GM19035 (cell line): ENCODE measurements at regions not wholly inside any gene's neighbourhood (a gene's known extent, or its start where the extent isn't known, plus 50 kb on each side); places are given as distances from the start of the nearest gene placed in this dataset.
"Not testable (repeated sequence)": the region's sequence is repeated elsewhere in the genome, so short reads cannot be mapped to it uniquely, and the experiment has no call there.

Source experiments
- ATAC-seq: cut with Tn5 transposase; IDR thresholded peaks from one replicate; pipeline ENCODE4 v1.9.1; 2021; ENCODE audit not compliant: unreplicated experiment

GRCh38 chr3:10109-10996, 186.2 kb upstream of the CHL1 start:
- not testable (repeated sequence) for ATAC-seq

- ATAC-seq, result no peak
These were observed 184.8 kb upstream of the CHL1 start for GRCh38 chr3:11734-12133.

GRCh38 chr3:14652-15051, 181.9 kb upstream of the CHL1 start:
- ATAC-seq, result no peak

GRCh38 chr3:16366-16765, 180.2 kb upstream of the CHL1 start:
- no peak for ATAC-seq

- ATAC-seq, result no peak
These were observed 176.1 kb upstream of the CHL1 start for GRCh38 chr3:20421-20820.

- ATAC-seq, result no peak
These were observed 172.6 kb upstream of the CHL1 start for GRCh38 chr3:24006-24405.

- no peak for ATAC-seq
These were observed 171.5 kb upstream of the CHL1 start for GRCh38 chr3:25056-25455.

- not testable (repeated sequence) for ATAC-seq
These were observed 160.6 kb upstream of the CHL1 start for GRCh38 chr3:35985-36384.

GRCh38 chr3:42871-43744, 153.5 kb upstream of the CHL1 start:
- not testable (repeated sequence) for ATAC-seq

GRCh38 chr3:44028-44676, 152.4 kb upstream of the CHL1 start:
- ATAC-seq, result no peak

- ATAC-seq, result not testable (repeated sequence)
These were observed 151.6 kb upstream of the CHL1 start for GRCh38 chr3:44941-45340.

GRCh38 chr3:46576-46975, 150.0 kb upstream of the CHL1 start:
- no peak for ATAC-seq

GRCh38 chr3:53441-53840, 143.1 kb upstream of the CHL1 start:
- ATAC-seq, result not testable (repeated sequence)

- ATAC-seq, result no peak
These were observed 142.3 kb upstream of the CHL1 start for GRCh38 chr3:54240-54639.

- no peak for ATAC-seq
These were observed 139.9 kb upstream of the CHL1 start for GRCh38 chr3:56672-57071.

GRCh38 chr3:59854-60253, 136.7 kb upstream of the CHL1 start:
- no peak for ATAC-seq

GRCh38 chr3:63095-63765, 133.3 kb upstream of the CHL1 start:
- ATAC-seq, result no peak

- no peak for ATAC-seq
These were observed 126.9 kb upstream of the CHL1 start for GRCh38 chr3:69690-70089.

GRCh38 chr3:72776-73175, 123.8 kb upstream of the CHL1 start:
- ATAC-seq, result no peak

- no peak for ATAC-seq
These were observed 123.3 kb upstream of the CHL1 start for GRCh38 chr3:73271-73670.

- ATAC-seq, result no peak
These were observed 121.8 kb upstream of the CHL1 start for GRCh38 chr3:74676-75243.
